ENCODE measurements at regions not wholly inside any gene's neighbourhood (a gene's known extent, or its start where the extent isn't known, plus 50 kb on each side); places are given as distances from the start of the nearest gene placed in this dataset.

GRCh38 chr14:38646391-38646790, 390.5 kb upstream of the CLEC14A start:
- DNase-seq (ENCODE audit: extremely low read depth in 1 of 4, low spot score in 3 of 4) (no peak), FAIRE-seq (no peak), ATAC-seq (no peak)
- H3K27me3 ChIP-seq (ENCODE audit: control insufficient read depth in 2 of 2, insufficient read depth in 2 of 2, low read length in 2 of 2), result no peaks in the 10 kb centered on the region
- no peaks in the 10 kb centered on the region for H4K20me1 ChIP-seq (replicated peaks; ENCODE audit: control insufficient read depth, insufficient read depth, low read length)
- H3K4me3 ChIP-seq, result no peak overlapping the region
- H2AFZ ChIP-seq (ENCODE audit: low read depth, low read length), result no peak overlapping the region
- H3K79me2 ChIP-seq (ENCODE audit: control insufficient read depth, insufficient read depth, low read length), result no peaks in the 10 kb centered on the region
- H3K27ac ChIP-seq (ENCODE audit: extremely low read depth, low read depth, low read length), result no peak overlapping the region
- TF ChIP-seq TCF7 (IDR thresholded peaks at IDR 0.05; ENCODE audit: borderline replicate concordance) (no peak), TCF7L2 (IDR thresholded peaks at IDR 0.05; ENCODE audit: low read depth, low read length) (no peak), GATAD2B (IDR thresholded peaks at IDR 0.05; ENCODE audit: borderline replicate concordance) (no peak), BDP1 (IDR thresholded peaks at IDR 0.05; ENCODE audit: insufficient read depth, insufficient read length) (no peak), CEBPG (CRISPR knock-in tag; IDR thresholded peaks at IDR 0.05) (no peak), CEBPG (tag; conservative IDR thresholded peaks at IDR 0.05 in 1 of 2, IDR thresholded peaks at IDR 0.05 in 1 of 2) (no peak), ARID2 (IDR thresholded peaks at IDR 0.05) (no peak), TAF1 (IDR thresholded peaks at IDR 0.05; ENCODE audit: control insufficient read depth, extremely low read depth, insufficient read depth, low read length, severe bottlenecking) (no peak), ZNF696 (CRISPR knock-in tag; conservative IDR thresholded peaks at IDR 0.05) (no peak), ZNF395 (CRISPR knock-in tag; IDR thresholded peaks at IDR 0.05) (no peak), CBFB (CRISPR knock-in tag; IDR thresholded peaks at IDR 0.05) (no peak), ZBTB11 (CRISPR knock-in tag; IDR thresholded peaks at IDR 0.05) (no peak), CREB1 (IDR thresholded peaks at IDR 0.05) (no peak), CREB1 (CRISPR knock-in tag; IDR thresholded peaks at IDR 0.05) (no peak), ZNF507 (tag; conservative IDR thresholded peaks at IDR 0.05) (no peak), U2AF2 (optimal IDR thresholded peaks at IDR 0.05; ENCODE audit: low read depth, low read length) (no peak), HDAC8 (tag; IDR thresholded peaks at IDR 0.05) (no peak), ZNF444 (CRISPR knock-in tag; IDR thresholded peaks at IDR 0.05) (no peak), ZNF41 (CRISPR knock-in tag; conservative IDR thresholded peaks at IDR 0.05) (no peak), SPI1 (IDR thresholded peaks at IDR 0.05; ENCODE audit: borderline replicate concordance, low read depth, low read length) (no peak), NR3C1 (CRISPR knock-in tag; IDR thresholded peaks at IDR 0.05) (no peak), TAF9B (IDR thresholded peaks at IDR 0.05; ENCODE audit: partially characterized antibody) (no peak)
- no peaks in the 10 kb centered on the region for H3K4me1 ChIP-seq (replicated peaks in 1 of 2; ENCODE audit: control insufficient read depth in 2 of 2, insufficient read depth in 2 of 2, low read length in 2 of 2)
- ChIA-PET CTCF (ENCODE audit: low intra/inter-chr PET ratio) (no interaction called here), POLR2A (no interaction called here)
- intact Hi-C loops (cut with micrococcal nuclease), result no loop called here
- 0% methylated on average over 1 of the region's 2 CpGs for WGBS (ENCODE audit: insufficient coverage, low coverage, missing lambda C conversion rate)
- H3K9me1 ChIP-seq (ENCODE audit: control insufficient read depth, insufficient read depth, low read length), result no peaks in the 10 kb centered on the region
- no peaks in the 10 kb centered on the region for H3K9me3 ChIP-seq (replicated peaks; ENCODE audit: control insufficient read depth, insufficient read depth, low read depth, low read length)
- in situ Hi-C loops (cut with MboI), result no loop called here
- H3K9ac ChIP-seq (ENCODE audit: insufficient read depth in 1 of 2, low read depth in 2 of 2, low read length in 2 of 2), result no peak overlapping the region
- H3K4me2 ChIP-seq (ENCODE audit: insufficient read depth, low read length), result no peak overlapping the region
- H3K36me3 ChIP-seq (ENCODE audit: control insufficient read depth, insufficient read depth, low read length), result no peaks in the 10 kb centered on the region
- no TSS peak for BruUV-seq (replicated peaks)
